Neural progenitor cell (in vitro differentiated cells): ENCODE measurements at regions not wholly inside any gene's neighbourhood (a gene's known extent, or its start where the extent isn't known, plus 50 kb on each side); places are given as distances from the start of the nearest gene placed in this dataset.
A peak's percentile ranks its signal among the peaks of the same experiment; 100 is the strongest.

Experiments
- DNase-seq: peaks from one replicate; pipeline ENCODE4 v3.0.0-alpha.2; 2016; ENCODE audit warnings: low spot score
- H2AFZ ChIP-seq: fragments of 200-600 bp; sonication (generic); replicated peaks from 2 replicates; pipeline ENCODE4 v1.6.1; 2016; ENCODE audit warnings: antibody characterized with exemption
- H3F3A ChIP-seq: fragments of 200-600 bp; sonication (generic); 2 replicates; pipeline ENCODE4 v1.6.1; 2016; ENCODE audit warnings: antibody characterized with exemption, low read depth
- H3K27ac ChIP-seq: fragments of 200-600 bp; sonication (generic); 2 replicates; pipeline ENCODE4 v1.5.1; 2016; ENCODE audit warnings: mild to moderate bottlenecking
- H3K27me3 ChIP-seq: fragments of 200-600 bp; sonication (generic); 2 replicates; pipeline ENCODE4 v1.6.1; 2016; ENCODE audit warnings: mild to moderate bottlenecking, moderate library complexity
- H3K36me3 ChIP-seq: fragments of 200-600 bp; sonication (generic); 2 replicates; pipeline ENCODE4 v1.5.1; 2016
- H3K4me1 ChIP-seq: fragments of 200-600 bp; sonication (generic); 2 replicates; pipeline ENCODE4 v1.6.1; 2016; ENCODE audit warnings: mixed run types
- H3K4me2 ChIP-seq: fragments of 200-600 bp; sonication (generic); 2 replicates; pipeline ENCODE4 v1.6.1; 2016
- H3K4me3 ChIP-seq: fragments of 200-600 bp; sonication (generic); 2 replicates; pipeline ENCODE4 v1.5.1; 2016
- H3K79me2 ChIP-seq: fragments of 200-600 bp; sonication (generic); 2 replicates; pipeline ENCODE4 v1.6.1; 2016; ENCODE audit warnings: low read depth
- H3K9ac ChIP-seq: fragments of 200-600 bp; sonication (generic); 2 replicates; pipeline ENCODE4 v1.6.1; 2016
- H3K9me3 ChIP-seq: fragments of 200-600 bp; sonication (generic); 2 replicates; pipeline ENCODE4 v1.5.1; 2016; ENCODE audit warnings: low read depth
- H4K20me1 ChIP-seq: fragments of 200-600 bp; sonication (generic); 2 replicates; pipeline ENCODE4 v1.6.1; 2016; ENCODE audit warnings: low read depth
- H3K27ac Mint-ChIP-seq: 3 replicates; pipeline ENCODE4 v1.8.0; 2021; ENCODE audit warnings: mixed read lengths
- H3K27me3 Mint-ChIP-seq: 2 replicates; pipeline ENCODE4 v1.8.0; 2022; ENCODE audit warnings: low read depth, mild to moderate bottlenecking, inconsistent platforms, moderate library complexity, mixed read lengths; ENCODE audit not compliant: insufficient read depth
- H3K36me3 Mint-ChIP-seq: 3 replicates; pipeline ENCODE4 v1.8.0; 2021; ENCODE audit warnings: mixed read lengths
- H3K4me1 Mint-ChIP-seq: 3 replicates; pipeline ENCODE4 v1.8.0; 2021; ENCODE audit warnings: mixed read lengths
- H3K4me3 Mint-ChIP-seq: 3 replicates; pipeline ENCODE4 v1.8.0; 2021; ENCODE audit warnings: mild to moderate bottlenecking, moderate library complexity, mixed read lengths
- H3K9me3 Mint-ChIP-seq: 3 replicates; pipeline ENCODE4 v1.8.0; 2020; ENCODE audit warnings: mixed read lengths
- EZH2 ChIP-seq: fragments of 200-600 bp; sonication (generic); IDR thresholded peaks from 2 replicates; pipeline ENCODE4 v1.6.1; 2017; ENCODE audit warnings: antibody characterized with exemption, mild to moderate bottlenecking, moderate library complexity
- EZH2phosphoT487 ChIP-seq: fragments of 200-600 bp; sonication (generic); IDR thresholded peaks from 2 replicates; pipeline ENCODE4 v1.6.1; 2017; ENCODE audit warnings: antibody characterized with exemption
- TF ChIP-seq, protein P1 (sequence below): fragments of 200-600 bp; sonication (generic); IDR thresholded peaks from 2 replicates; pipeline ENCODE4 v1.5.1; 2017; ENCODE audit warnings: antibody characterized with exemption, mild to moderate bottlenecking

DNA sequence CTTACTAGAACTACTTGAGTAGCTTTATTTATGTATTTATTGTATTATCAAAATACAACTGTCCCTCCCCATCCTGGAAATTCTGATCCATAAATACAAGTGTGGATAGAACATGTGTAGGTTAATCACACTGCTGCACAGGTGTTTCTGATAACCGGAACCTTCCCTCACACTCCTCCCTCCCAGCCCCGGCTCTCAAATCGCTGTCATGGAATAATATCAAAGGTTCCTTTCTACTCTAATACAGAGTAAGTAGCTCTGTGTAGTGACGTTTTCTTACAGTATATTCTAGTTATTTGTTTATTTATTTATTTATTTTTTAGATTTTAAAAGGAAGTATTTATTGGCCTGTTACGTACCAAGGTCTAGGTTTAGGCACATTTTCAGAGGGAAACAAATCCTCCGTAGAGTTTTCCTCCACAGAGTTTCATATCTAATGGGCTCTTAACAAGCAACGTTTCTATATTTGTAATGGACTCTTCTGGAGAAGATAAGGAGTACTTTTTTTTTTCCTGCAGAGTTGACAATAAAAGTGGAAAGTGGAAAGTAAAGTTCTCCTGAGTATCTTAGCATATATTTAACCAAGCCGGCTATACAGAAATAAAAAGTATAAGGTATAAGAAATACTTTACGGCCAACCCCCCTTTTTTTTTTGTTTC is 129.0 kb upstream of the CARD18 start:
- Mint-ChIP-seq H3K27ac (no peak overlapping the region), H3K9me3 (no peaks in the 10 kb centered on the region), H3K4me3 (no peak overlapping the region), H3K27me3 (peaks cover 3% of the 10 kb centered on the region), H3K36me3 (no peaks in the 10 kb centered on the region), H3K4me1 (no peaks in the 10 kb centered on the region)
- TF ChIP-seq, protein P1, sequence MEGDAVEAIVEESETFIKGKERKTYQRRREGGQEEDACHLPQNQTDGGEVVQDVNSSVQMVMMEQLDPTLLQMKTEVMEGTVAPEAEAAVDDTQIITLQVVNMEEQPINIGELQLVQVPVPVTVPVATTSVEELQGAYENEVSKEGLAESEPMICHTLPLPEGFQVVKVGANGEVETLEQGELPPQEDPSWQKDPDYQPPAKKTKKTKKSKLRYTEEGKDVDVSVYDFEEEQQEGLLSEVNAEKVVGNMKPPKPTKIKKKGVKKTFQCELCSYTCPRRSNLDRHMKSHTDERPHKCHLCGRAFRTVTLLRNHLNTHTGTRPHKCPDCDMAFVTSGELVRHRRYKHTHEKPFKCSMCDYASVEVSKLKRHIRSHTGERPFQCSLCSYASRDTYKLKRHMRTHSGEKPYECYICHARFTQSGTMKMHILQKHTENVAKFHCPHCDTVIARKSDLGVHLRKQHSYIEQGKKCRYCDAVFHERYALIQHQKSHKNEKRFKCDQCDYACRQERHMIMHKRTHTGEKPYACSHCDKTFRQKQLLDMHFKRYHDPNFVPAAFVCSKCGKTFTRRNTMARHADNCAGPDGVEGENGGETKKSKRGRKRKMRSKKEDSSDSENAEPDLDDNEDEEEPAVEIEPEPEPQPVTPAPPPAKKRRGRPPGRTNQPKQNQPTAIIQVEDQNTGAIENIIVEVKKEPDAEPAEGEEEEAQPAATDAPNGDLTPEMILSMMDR = no peak
- TF ChIP-seq EZH2phosphoT487 = no peak
- no peak for TF ChIP-seq EZH2
- no peaks in the 10 kb centered on the region for H3K36me3 ChIP-seq
- H2AFZ ChIP-seq = no peak overlapping the region
- no peak overlapping the region for H3K9ac ChIP-seq
- H3K4me2 ChIP-seq = no peak overlapping the region
- no peak overlapping the region for H3K4me3 ChIP-seq
- no peaks in the 10 kb centered on the region for H3K27me3 ChIP-seq
- H3F3A ChIP-seq = no peaks in the 10 kb centered on the region
- no peaks in the 10 kb centered on the region for H3K4me1 ChIP-seq
- H3K9me3 ChIP-seq = no peaks in the 10 kb centered on the region
- H3K79me2 ChIP-seq = no peaks in the 10 kb centered on the region
- H4K20me1 ChIP-seq = no peaks in the 10 kb centered on the region
- DNase-seq = no peak
- no peak overlapping the region for H3K27ac ChIP-seq

DNA sequence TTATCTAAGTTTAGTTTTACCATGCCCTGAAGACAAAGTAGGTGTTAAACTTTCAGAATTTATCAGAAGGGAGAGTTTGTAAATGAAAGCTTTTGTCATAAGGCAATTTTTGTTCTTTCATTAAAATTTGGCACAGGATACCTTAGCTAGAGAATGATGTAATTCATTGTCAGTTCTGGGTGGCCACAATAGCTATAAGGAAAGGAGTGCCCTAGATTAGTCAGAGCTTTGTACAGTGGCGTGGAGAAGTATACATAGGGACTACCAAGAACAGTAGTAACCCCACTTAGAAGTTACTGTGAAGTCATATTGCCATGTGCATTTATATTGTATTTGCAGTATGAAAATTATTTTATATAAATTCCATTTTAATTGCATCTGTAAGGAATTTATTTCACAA is 126.3 kb upstream of the CARD18 start:
- no peaks in the 10 kb centered on the region for H3F3A ChIP-seq
- no peak overlapping the region for H3K27ac Mint-ChIP-seq
- no peaks in the 10 kb centered on the region for H3K27me3 ChIP-seq
- no peak overlapping the region for H2AFZ ChIP-seq
- H3K9ac ChIP-seq = no peak overlapping the region
- TF ChIP-seq, protein P1 = no peak
- no peak for TF ChIP-seq EZH2
- no peak overlapping the region for H3K4me3 Mint-ChIP-seq
- H3K27me3 Mint-ChIP-seq = peaks cover 3% of the 10 kb centered on the region
- no peaks in the 10 kb centered on the region for H3K4me1 Mint-ChIP-seq
- H3K4me1 ChIP-seq = peaks cover 8% of the 10 kb centered on the region
- DNase-seq = no peak
- no peaks in the 10 kb centered on the region for H3K9me3 Mint-ChIP-seq
- H3K27ac ChIP-seq = no peak overlapping the region
- no peaks in the 10 kb centered on the region for H3K79me2 ChIP-seq
- no peaks in the 10 kb centered on the region for H4K20me1 ChIP-seq
- no peaks in the 10 kb centered on the region for H3K9me3 ChIP-seq
- H3K36me3 ChIP-seq = no peaks in the 10 kb centered on the region
- no peak overlapping the region for H3K4me2 ChIP-seq
- H3K36me3 Mint-ChIP-seq = no peaks in the 10 kb centered on the region
- no peak overlapping the region for H3K4me3 ChIP-seq

DNA sequence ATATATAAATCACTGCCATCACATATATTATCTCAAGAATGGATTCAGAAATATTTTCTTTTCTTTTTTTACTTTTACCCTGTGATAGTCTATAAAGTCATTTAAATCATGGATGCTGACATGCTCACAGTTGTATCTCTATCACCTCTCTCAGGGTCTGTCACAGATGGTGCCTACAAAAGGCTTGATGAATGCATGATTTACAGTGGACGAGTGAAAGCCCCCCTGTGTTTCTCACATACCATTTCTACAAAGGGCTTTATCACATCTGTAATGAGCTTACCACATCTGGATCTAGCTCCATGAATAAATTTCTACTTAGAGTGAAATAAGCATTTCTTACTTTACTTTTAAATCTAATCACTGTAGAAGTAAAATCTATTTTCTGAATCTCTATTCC is 121.4 kb upstream of the CARD18 start:
- no peak overlapping the region for H2AFZ ChIP-seq

More for the DNA sequence above, 121.4 kb upstream of the CARD18 start:
- peaks cover 12% of the 10 kb centered on the region for H3K4me1 ChIP-seq
- no peak overlapping the region for H3K27ac ChIP-seq
- DNase-seq = peak; percentile 35
- no peak overlapping the region for H3K9ac ChIP-seq
- H3F3A ChIP-seq = no peaks in the 10 kb centered on the region
- Mint-ChIP-seq H3K4me3 (no peak overlapping the region), H3K36me3 (no peaks in the 10 kb centered on the region), H3K27me3 (peaks cover 3% of the 10 kb centered on the region), H3K9me3 (no peaks in the 10 kb centered on the region), H3K4me1 (no peaks in the 10 kb centered on the region), H3K27ac (no peak overlapping the region)
- H3K9me3 ChIP-seq = no peaks in the 10 kb centered on the region
- H3K27me3 ChIP-seq = no peaks in the 10 kb centered on the region
- no peaks in the 10 kb centered on the region for H3K36me3 ChIP-seq
- no peaks in the 10 kb centered on the region for H3K79me2 ChIP-seq
- H3K4me3 ChIP-seq = no peak overlapping the region
- TF ChIP-seq, protein P1 = no peak
- H3K4me2 ChIP-seq = peak overlapping the region; percentile 43
- no peaks in the 10 kb centered on the region for H4K20me1 ChIP-seq
